ENCODE measurements at regions not wholly inside any gene's neighbourhood (a gene's known extent, or its start where the extent isn't known, plus 50 kb on each side); places are given as distances from the start of the nearest gene placed in this dataset.

DNA sequence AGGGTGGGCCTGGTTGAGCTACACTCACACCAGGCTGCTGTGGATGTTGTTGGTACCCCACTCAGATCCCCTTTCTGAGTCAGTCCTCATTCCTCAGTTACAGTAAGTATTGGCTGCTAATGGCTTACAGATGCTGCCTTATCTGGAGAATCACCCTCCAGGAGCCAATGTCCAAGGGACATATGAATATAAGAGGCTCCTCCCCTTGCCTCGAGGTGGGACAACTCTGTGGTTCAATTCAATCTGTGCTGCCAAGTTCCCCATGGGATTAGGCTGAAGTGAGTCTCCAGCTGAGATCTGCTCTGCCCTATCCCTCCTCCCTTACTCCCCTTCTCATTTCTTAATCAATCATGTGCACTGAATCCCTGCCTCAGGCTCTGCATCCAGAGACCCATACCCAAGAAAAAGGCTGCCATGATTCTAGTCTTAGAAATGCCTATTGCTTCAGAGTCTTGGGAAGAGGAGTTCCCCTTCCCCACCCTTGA, 168.8 kb upstream of the SYT13 start:
- Histone ChIP-seq H3K9ac (no peak overlapping the region), H3K27me3 (no peaks in the 10 kb centered on the region), H3K27ac (no peak overlapping the region), H3K79me2 (ENCODE audit: low read depth) (no peaks in the 10 kb centered on the region), H3K4me1 (no peaks in the 10 kb centered on the region), H3K4me3 (no peak overlapping the region), H4K20me1 (ENCODE audit: low read depth) (no peaks in the 10 kb centered on the region), H3K4me2 (no peak overlapping the region), H3F3A (ENCODE audit: low read depth) (no peaks in the 10 kb centered on the region), H3K9me3 (ENCODE audit: low read depth) (no peaks in the 10 kb centered on the region), H3K36me3 (no peaks in the 10 kb centered on the region), H2AFZ (replicated peaks) (no peak overlapping the region)
- Mint-ChIP-seq H3K27me3 (ENCODE audit: insufficient read depth, low read depth) (peaks cover 4% of the 10 kb centered on the region), H3K4me3 (no peak overlapping the region), H3K36me3 (no peaks in the 10 kb centered on the region), H3K27ac (peak overlapping the region; percentile 68), H3K4me1 (peaks cover 6% of the 10 kb centered on the region), H3K9me3 (no peaks in the 10 kb centered on the region)
- no peak for DNase-seq (ENCODE audit: low spot score)
- TF ChIP-seq EZH2phosphoT487 (IDR thresholded peaks at IDR 0.05) (no peak), CTCF (IDR thresholded peaks at IDR 0.05) (no peak), EZH2 (IDR thresholded peaks at IDR 0.05) (no peak)

GRCh38 chr11:45453721-45454120, 167.6 kb upstream of the SYT13 start:
- H3K4me1 Mint-ChIP-seq: peaks cover 10% of the 10 kb centered on the region
- Histone ChIP-seq H3F3A (ENCODE audit: low read depth) (no peaks in the 10 kb centered on the region), H3K9ac (no peak overlapping the region), H3K4me2 (no peak overlapping the region), H3K79me2 (ENCODE audit: low read depth) (no peaks in the 10 kb centered on the region), H3K4me1 (no peaks in the 10 kb centered on the region), H3K27me3 (no peaks in the 10 kb centered on the region), H2AFZ (replicated peaks) (no peak overlapping the region), H3K4me3 (no peak overlapping the region), H3K36me3 (no peaks in the 10 kb centered on the region), H3K9me3 (ENCODE audit: low read depth) (no peaks in the 10 kb centered on the region), H4K20me1 (ENCODE audit: low read depth) (no peaks in the 10 kb centered on the region), H3K27ac (no peak overlapping the region)
- H3K27me3 Mint-ChIP-seq (ENCODE audit: insufficient read depth, low read depth): peaks cover 6% of the 10 kb centered on the region
- no peak for DNase-seq (ENCODE audit: low spot score)
- no peak for TF ChIP-seq CTCF (IDR thresholded peaks at IDR 0.05)
- no peak for TF ChIP-seq EZH2phosphoT487 (IDR thresholded peaks at IDR 0.05)
- no peak for TF ChIP-seq EZH2 (IDR thresholded peaks at IDR 0.05)
- H3K4me3 Mint-ChIP-seq: no peak overlapping the region
- no peaks in the 10 kb centered on the region for H3K9me3 Mint-ChIP-seq
- H3K36me3 Mint-ChIP-seq: no peaks in the 10 kb centered on the region
- no peak overlapping the region for H3K27ac Mint-ChIP-seq

GRCh38 chr11:45451766-45452440, 165.8 kb upstream of the SYT13 start:
- no peaks in the 10 kb centered on the region for H3K27me3 ChIP-seq
- H3K9me3 Mint-ChIP-seq: no peaks in the 10 kb centered on the region
- no peak overlapping the region for H3K4me3 Mint-ChIP-seq
- peaks cover 17% of the 10 kb centered on the region for H3K4me1 Mint-ChIP-seq
- no peaks in the 10 kb centered on the region for H3K9me3 ChIP-seq (ENCODE audit: low read depth)
- H3K27me3 Mint-ChIP-seq (ENCODE audit: insufficient read depth, low read depth): peaks cover 10% of the 10 kb centered on the region
- H3K4me2 ChIP-seq: no peak overlapping the region
- no peaks in the 10 kb centered on the region for H3K79me2 ChIP-seq (ENCODE audit: low read depth)
- no peak overlapping the region for H3K27ac Mint-ChIP-seq
- no peak overlapping the region for H3K4me3 ChIP-seq
- no peak overlapping the region for H3K9ac ChIP-seq
- H3F3A ChIP-seq (ENCODE audit: low read depth): no peaks in the 10 kb centered on the region
- H4K20me1 ChIP-seq (ENCODE audit: low read depth): no peaks in the 10 kb centered on the region
- H2AFZ ChIP-seq (replicated peaks): no peak overlapping the region
- no peak for TF ChIP-seq CTCF (IDR thresholded peaks at IDR 0.05)
- TF ChIP-seq EZH2 (IDR thresholded peaks at IDR 0.05): no peak
- TF ChIP-seq EZH2phosphoT487 (IDR thresholded peaks at IDR 0.05): no peak
- DNase-seq (ENCODE audit: low spot score): no peak
- no peak overlapping the region for H3K27ac ChIP-seq
- H3K36me3 ChIP-seq: no peaks in the 10 kb centered on the region
- no peaks in the 10 kb centered on the region for H3K36me3 Mint-ChIP-seq
- H3K4me1 ChIP-seq: no peaks in the 10 kb centered on the region

Data from neural progenitor cell (in vitro differentiated cells).